COLO668 (cell line): ENCODE measurements at regions not wholly inside any gene's neighbourhood (a gene's known extent, or its start where the extent isn't known, plus 50 kb on each side); places are given as distances from the start of the nearest gene placed in this dataset.

Experiments
- DNase-seq: peaks from one replicate; lab custom pipeline; 2025; ENCODE audit not compliant: unreplicated experiment; lab: John Stamatoyannopoulos, UW

GRCh38 chr7:381211-382042 lies 91.5 kb downstream of the FOXL3 start:
- no peak for DNase-seq

GRCh38 chr7:382043-382400 lies 92.1 kb downstream of the FOXL3 start:
- no peak for DNase-seq

DNA sequence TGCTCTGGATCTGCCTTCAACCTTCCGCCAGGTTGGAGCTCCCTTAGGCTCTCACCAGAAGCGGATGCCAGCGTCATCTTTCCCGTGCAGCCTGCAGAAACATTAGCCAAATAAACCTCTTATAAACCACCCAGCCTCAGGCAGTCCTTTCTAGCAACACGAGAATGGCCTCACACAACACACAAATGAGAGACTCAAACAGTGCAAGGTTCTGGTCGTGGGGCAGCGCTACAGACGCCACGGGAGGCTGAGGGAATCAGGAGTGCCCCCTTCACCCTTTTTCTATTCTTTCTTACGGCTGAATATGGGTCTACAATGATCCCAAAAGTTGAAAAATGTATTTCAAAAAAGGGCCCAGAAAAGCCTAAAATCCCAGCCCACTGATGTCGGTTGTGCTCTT lies 96.4 kb downstream of the FOXL3 start:
- no peak for DNase-seq

GRCh38 chr7:387132-388022 lies 97.4 kb downstream of the FOXL3 start:
- no peak for DNase-seq

DNA sequence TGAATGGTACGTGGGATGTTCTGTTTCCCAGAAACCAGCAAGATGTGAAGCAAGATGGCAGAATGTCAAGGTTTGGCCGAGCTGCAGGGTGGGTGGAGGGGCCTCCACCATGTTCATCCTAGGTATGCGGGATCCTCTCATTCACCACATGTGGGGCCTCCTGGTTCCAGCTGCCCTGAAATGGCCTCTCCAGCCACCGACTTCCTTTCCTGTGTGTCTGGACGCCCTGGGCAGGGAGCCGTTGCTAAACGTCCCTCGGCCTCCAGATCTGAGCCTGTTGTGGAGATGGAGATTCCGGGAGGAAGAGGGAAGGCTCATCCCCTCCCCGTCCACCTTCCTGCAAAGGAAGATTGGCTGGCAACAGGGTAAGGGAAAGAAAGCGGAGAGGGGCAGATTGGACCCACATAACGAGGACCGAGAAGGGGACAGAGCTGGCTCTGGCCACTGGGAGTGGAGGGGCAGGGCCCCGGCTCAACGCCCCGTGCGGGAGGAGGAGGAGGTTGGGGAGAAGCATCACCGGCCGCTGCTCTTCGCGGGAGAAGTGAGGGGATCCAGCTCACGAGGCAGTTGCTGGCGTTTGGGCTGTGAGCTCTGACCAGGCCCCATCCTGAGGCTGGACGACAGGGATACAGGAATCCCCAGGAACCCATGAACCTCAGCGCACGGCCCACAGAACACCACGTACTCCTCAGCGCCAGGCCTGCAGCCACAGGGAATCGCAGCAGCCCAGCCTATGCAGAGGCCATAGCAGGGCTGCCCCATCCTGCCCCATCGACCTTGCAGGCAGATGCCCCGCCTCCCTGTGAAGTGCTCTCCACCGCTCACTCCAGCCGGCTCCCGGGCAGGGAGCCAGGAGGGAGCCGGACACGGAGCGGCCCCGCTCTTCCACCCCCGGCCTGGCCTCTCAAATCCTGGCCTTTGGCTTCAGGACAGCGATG lies 98.3 kb downstream of the FOXL3 start:
- DNase-seq: peak; percentile 71

GRCh38 chr7:388961-389701 lies 99.2 kb downstream of the FOXL3 start:
- DNase-seq: no peak

- DNase-seq: no peak
These were observed 100.1 kb downstream of the FOXL3 start for GRCh38 chr7:389911-390601.

DNA sequence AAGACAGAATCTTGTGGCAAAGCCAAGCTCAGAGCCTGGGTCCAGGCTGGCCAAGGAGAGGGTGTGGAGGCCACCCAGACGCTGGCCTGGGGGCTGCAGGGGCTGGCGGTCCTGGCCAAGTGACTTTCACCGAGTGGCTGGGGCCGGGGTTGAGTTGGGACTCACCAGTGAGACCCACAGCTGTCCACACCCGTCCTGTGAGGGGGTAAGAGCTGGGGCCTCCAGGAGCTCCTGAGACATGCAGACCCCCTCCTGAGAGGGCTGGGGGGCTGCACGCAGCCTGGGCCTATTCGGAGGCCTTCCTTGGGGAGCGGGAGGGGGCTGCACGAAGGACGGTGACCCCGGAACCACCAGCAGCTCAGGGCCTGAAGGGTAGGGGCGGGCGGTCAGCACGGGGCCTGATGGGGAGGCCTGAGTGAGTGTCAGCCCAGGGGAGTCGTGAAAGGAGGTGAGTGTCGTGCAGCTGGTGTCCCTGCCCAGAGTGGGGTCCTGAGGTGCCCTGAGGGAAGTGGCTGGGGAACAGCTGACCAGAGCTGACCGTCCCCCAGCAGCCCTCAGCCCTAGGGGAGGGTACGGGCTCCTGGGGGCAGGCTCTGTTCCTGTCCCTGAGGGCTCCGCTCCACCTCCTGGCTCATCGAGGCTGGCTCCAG lies 100.9 kb downstream of the FOXL3 start:
- no peak for DNase-seq

DNA sequence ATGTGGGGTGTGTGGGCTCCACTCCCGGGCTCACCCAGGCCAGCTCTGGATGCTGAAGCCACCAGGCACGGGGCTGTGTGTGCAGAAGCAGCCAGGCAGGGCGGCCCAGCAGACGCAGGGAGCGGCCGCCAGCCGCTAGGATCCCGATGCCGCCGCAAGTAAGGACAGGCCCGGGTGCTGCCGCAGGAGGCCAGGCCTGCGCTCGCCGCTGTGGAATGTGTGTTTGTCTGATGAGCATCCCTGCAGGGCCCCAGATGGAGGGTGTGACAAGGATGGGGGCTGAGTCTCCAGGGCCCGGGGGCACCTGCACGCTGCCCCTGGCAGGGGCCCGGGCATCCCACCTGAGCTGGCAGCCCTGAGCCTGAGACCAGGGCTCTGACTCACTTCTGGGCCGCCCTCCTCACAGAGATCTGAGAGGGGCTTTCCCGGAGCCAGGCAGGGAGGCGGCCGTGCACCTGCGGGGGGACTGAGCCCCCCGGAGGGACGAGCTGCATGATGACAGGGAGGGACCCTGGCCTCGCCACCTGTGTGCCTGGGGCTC lies 101.5 kb downstream of the FOXL3 start:
- DNase-seq: peak; percentile 38

DNA sequence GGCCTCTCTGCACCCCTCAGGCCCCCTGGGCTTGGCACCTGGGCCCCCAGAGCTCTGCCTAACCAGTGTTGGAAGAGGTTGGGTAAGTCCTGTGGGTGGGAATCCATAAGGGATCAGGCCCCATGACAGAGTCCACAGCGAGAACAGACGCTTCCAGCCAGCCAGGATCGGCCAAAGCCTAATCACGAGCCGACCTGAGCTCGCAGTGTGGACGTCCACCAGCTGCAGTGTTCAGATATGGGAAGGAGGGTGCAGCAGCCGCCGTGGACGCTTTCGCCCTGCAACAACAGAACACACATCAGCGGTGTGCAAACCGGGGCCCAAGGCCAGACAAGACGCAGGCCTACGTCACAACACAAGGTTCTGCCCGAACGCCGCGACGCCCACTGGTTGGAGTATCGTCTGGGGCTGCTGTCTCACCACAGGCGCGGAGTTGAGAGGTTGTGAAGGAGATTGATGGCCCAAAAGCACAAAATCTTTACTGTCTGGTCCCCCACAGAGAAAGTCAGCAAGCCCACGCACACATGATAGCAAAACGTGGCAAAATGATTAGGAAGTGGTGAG lies 102.1 kb downstream of the FOXL3 start:
- no peak for DNase-seq

DNA sequence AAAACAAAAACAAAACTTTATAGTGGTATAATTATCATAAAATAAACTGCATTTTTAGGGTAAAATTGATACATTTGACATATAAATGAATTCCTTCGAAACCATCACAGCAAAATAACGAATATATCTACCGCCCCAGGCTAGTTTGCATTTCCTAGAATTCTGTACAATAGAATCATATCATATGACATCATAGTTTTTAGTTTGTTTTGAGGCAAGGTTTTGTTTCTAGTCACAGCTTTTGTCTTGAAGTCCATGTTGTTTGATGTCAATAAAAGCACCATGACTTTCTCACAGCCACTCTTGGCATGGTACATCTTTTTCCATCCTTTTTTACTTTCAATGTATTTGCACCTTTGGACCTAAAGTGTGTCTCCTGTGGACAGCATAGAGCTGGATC lies 102.9 kb downstream of the FOXL3 start:
- no peak for DNase-seq

GRCh38 chr7:395643-396042 lies 105.7 kb downstream of the FOXL3 start:
- no peak for DNase-seq

DNA sequence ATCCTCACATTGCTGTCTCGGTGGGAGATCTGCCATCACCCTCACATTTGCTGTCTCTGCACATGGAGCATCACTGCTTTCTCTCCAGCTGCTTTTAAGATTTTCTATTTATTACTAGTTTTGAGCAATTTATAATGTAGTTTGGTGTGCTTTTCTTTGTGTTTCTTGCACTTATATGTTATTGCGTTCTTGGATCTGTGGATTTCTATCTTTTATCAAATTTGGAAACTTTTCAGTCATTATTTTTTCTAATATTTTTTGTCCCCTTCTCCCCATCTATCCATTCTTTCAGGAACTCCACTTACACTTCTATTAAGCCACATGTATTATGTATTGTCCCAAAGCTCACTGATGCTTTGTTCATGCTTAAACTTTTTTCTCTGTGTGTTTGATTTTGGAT lies 108.9 kb downstream of the FOXL3 start:
- DNase-seq: no peak

DNA sequence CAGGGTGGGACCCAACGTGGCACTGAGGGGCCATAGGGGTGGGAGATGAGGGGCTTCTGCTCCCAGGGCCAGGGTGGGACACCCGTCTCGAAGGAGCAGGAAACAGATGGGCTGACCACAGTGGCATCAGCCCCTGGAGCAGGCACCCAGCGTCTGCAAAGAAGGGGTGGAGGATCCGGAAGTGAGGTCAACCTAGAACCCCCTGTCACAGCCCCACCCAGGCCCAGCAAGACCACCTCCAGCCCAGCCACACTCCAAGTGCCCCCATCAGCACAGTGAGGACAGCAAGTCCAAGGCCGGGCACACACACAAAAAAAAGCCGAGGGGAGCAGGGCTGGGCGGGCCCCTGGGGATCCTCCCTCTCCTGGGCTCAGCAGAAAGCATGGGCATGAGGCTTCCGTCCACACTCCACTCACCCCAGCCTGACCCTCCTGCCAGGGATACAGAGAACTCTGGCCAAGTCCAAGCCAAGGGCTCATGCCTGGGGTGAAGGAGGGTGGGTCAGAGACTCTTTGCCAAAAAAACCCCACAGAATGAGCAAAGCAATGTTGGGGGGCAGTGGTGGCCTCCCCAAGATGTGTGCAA lies 111.0 kb downstream of the FOXL3 start:
- DNase-seq: no peak

GRCh38 chr7:401495-401894 lies 111.5 kb downstream of the FOXL3 start:
- DNase-seq: no peak

- no peak for DNase-seq
These were observed 114.7 kb downstream of the PDGFA start for GRCh38 chr7:404812-405488.

DNA sequence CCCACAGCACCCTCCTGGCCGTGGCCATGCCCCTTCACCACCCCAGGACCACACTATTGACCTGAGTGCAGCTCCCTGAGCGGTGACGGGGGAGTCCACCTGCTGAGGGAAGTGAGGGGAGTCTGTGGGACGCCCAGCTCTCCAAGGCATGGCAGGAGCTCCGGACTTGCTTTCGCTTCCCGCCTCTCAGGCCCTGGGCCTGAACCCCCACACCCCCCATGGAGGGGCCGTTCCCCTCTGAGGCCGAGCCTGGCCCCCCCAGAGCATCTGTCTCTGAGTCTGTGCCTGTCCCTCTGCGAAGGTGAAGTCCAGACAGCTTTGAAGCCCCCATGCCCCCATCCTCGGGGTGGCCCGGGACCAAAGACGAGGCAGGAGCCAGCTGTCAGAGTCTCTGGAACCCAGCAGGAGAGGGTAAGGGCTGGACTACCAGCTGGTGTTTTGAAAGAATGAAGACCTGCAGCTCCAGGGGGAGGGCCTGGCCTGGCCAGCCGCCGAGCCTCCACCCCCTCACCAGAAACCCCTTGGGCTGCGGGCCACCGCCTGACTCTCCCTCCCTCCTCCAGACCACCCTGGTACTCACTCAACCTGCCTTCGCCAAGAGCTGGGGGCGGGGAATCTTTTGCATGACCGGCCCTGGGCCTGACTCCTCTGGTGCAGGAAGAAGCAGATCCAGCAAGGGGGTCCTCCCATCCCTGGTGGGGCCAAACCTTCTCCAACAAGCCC lies 114.0 kb downstream of the PDGFA start:
- no peak for DNase-seq
